Hindlimb muscle (tissue), 1 donor: ENCODE measurements at regions not wholly inside any gene's neighbourhood (a gene's known extent, or its start where the extent isn't known, plus 50 kb on each side); places are given as distances from the start of the nearest gene placed in this dataset.

Experiments used
- DNase-seq: peaks from one replicate; pipeline ENCODE4 v3.0.0-alpha.2; 2013

DNA sequence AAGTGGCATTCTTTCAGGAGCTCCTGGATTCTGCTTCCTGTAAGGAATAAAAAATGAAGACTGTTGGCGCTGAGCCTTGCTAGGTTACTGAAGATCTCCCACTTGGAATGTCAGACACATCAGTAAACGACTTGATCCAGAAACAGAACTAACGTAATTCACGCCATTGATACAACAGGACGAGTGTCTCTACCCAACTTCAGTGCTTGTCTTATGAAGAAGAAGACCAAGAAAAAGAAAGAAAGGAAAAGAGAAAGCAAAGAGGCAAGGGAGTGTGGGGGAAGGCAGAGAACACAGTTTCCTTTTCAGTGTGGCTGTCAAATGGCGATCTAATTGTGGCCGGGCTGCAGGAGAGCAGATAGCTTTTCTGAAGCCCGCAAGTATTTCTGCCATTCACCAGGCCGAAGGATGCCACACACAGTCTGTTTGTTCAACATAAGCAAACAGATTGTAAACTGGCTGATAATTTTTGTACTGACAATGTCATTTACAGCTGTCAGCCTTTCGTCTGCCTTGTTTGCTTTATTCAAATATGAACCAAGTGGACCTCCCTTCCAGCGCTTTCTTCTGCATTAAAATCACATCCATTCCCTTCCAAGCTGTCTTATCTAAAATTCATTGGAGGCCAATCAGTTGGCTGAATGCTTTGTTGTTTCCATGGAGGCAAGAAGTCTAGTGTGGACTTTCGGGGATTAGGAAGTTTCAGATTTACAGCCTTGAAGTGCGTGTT, 180.6 kb downstream of the FOXA2 start:
- no peak for DNase-seq

- DNase-seq: no peak
Measured at GRCh38 chr20:22403022-22403631, 181.2 kb downstream of the FOXA2 start.

DNA sequence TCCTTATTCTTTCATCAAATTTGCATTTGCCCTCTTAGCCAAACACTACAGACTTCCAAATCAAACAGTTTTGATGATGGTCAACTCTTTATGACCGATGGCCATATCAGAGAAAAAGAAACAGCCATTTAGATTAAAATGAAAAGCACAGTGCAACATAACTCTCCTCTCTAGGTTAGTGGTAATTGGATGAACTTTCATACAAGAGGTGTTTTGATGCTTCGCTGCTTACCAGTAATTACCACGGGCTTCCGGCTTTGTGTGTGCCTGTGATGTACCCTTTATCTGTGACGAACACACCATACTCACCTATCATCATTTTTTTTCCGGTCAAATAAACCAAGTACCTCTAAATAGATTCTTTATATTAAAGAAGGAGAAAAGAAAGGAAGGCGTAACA, 181.8 kb downstream of the FOXA2 start:
- no peak for DNase-seq

DNA sequence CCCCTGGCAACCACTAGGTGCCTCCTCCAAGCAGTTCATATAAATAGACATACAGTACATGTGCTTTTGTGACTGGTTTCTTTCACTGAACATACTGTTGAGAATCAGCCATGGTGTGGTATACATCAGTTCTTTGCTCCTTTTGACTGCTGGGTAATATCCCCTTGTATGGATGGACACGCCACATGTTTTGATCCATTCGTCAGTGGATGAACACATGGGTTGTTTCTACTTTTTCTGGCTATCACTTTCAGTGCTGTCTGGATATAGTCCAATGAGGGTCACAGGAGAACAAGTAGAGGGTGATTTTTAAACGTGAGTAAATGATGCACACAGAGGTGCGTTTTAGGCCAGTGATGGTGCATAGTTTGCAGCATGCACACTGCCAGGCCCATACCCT, 183.9 kb downstream of the FOXA2 start:
- DNase-seq: no peak

GRCh38 chr20:22394583-22394982, 189.8 kb downstream of the FOXA2 start:
- no peak for DNase-seq

DNA sequence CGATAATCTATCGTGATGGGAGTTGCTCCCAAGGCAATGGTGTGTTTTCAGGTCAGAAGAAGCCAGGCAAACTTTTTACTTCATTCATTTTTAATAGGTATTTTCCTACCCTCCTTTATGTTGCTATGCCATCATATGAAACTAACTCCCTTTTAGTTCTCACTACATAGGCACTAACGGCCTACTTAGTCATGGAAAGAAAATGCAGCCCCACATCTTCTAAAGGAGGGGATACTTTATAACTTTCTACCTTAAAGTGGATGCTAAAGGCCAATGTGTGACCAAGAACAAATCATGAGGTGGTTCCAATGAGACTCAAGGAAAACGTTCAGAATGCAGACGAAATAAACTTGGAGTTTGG, 193.8 kb downstream of the FOXA2 start:
- DNase-seq: no peak

GRCh38 chr20:22389836-22390542, 194.4 kb downstream of the FOXA2 start:
- no peak for DNase-seq

GRCh38 chr20:22387452-22387851, 196.9 kb downstream of the FOXA2 start:
- DNase-seq: no peak

- DNase-seq: no peak
Measured at GRCh38 chr20:22386306-22386623, 198.1 kb downstream of the FOXA2 start.

DNA sequence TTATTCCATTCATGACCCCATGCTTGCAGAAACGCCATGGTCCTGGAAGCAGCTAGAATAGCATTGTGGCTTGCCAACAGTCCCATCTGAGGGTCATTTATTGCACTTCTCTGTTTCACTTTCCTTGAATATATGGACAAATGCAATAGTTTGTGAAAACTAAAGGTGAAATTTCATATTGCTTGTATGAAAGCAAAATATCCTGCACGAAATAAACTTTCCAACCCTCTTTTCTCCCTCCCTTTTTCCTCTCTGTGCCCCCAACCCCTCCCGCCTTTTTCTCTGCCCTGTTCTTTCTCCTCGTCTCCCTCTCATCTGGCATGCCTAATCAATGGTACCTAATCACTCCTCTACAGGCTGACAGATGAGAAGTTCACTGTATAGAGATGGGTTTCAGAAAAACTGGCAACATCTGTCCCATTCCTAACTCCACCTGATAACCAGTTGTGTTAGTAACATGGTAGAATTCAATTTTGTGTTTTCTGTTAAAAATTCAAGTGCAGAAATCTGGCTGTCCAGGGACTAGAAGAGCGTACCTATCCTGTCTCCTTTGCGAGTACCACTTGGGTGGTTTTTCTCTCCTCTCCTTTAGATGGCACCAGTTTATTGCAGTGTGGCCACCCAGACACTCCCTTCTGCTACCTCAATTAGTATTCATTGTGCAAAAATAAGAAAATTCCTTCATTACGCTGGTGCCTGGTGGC, 198.6 kb downstream of the FOXA2 start:
- DNase-seq: no peak

DNA sequence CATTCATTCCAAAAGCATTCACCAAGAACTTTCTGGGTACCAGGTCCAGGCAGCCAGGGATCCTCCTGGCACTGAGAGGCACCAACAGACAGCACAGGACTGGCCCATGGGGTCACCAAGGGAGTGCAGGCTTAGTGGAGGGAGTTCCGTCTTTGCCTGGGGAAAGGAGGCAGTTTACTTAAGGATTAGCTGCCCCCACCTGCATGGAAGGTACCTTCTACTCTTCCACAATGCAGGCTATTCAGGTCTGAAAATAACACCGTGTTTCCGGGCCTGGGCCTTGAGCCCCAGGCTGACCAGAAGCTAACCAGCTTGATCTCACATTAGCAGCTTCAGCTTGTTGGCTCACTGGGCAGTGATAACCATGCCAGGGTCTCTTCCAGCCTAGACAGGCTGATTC, 199.4 kb downstream of the FOXA2 start:
- no peak for DNase-seq

DNA sequence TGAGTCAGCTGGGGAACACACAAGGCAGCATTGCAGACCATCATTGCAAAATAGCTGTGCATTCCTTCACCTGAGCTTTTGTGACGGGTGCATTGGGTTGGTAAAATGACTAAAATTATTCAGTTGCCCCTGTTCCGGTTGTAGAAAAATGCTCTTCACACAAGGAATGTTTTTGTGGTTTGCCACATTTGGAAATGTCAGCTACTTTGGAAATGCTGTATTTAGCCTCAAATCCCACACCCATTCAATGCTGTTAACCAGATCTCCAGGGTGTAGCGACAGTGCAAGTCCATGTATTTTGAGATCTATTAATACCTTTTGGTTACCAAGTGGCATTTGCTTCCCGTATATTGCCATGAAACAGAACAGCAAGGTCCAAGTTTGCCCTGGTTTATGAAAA, 201.2 kb downstream of the FOXA2 start:
- no peak for DNase-seq

GRCh38 chr20:22382742-22383141, 201.6 kb downstream of the FOXA2 start:
- DNase-seq: no peak

DNA sequence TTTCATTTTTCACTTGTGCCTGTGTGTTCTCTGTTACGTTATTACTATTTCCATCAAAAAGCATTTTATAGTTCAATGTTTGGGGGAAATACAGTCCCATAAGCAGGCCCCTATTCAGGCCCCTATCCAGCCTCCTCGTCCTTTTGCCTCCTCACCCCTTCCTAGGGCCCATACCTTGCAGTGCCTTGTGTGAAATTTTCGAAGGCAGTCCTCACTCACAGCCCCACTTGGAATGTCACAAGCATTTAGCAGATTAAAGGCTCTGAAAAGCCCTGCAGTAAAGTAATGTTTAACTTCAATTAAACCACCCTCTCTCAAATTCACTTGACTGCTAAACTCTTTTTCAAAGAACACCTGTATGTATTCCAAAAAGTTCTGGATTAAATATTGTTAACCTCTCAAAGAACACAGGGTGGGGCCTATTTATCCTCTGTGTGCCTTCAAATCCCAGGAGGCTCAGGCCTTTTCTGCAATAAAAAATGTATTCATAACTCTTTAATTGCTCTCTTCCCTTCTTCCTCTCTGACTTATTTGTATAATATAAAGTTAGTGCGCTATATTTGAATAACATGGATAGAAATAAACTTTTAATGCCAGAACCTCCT, 202.5 kb downstream of the FOXA2 start:
- no peak for DNase-seq

GRCh38 chr20:22379472-22379871, 204.9 kb downstream of the FOXA2 start:
- no peak for DNase-seq

- no peak for DNase-seq
Measured at GRCh38 chr20:22374678-22375590, 209.4 kb downstream of the FOXA2 start.

GRCh38 chr20:22374066-22374465, 210.3 kb downstream of the FOXA2 start:
- DNase-seq: no peak

DNA sequence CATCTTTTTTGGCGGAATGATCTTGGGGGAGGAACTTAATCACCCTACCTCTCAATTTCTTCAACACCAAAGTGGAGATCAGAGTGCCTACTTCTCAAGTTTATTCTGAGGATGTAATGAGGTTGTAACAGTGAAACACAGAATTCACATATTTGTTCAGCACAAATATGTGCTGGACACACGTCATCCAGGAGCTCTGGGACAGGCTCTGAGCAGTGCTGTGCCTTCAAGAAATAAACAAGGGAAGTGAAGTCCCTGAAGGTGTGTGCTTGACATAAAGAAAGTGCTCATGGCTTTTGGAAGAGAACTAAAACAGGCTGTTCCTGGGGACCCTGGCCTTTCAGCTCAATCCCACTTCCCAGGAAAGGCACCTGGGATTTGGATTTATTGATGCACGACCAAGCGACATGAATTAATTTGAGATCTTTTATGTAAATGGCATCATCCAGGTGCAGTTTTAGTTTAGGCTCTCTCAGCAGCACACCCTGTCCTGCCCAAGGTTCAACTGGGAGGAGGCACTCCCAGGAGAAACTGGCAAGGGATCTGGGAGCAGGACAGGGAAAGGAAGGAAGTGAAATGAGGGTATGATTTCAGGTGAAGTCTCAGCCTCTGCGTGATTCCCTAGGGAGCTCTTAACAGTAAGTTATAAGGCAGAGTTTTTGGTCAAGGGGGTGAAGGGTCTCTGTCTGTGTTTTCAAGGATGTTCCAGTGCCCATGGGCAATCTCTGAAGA, 211.0 kb downstream of the FOXA2 start:
- no peak for DNase-seq

DNA sequence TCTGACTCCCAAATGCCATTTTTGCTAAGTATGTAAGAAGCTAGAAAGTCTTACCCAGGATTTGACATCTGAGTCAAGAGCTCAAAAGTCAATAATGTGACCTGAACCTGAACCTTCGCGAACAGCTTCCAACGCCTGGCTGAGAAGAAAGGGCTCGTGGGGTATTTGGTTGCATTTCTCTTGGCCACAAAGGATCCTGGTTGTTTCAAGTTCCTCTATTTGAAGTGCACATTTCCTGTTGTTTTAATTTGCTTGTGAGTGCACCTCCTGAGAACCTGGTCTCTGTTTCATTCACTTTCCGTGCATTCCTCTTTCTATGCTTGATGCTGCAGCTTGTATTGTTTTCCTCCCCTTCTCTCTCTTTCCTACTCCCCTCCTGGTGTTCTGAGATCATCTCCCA, 212.5 kb downstream of the FOXA2 start:
- no peak for DNase-seq

DNA sequence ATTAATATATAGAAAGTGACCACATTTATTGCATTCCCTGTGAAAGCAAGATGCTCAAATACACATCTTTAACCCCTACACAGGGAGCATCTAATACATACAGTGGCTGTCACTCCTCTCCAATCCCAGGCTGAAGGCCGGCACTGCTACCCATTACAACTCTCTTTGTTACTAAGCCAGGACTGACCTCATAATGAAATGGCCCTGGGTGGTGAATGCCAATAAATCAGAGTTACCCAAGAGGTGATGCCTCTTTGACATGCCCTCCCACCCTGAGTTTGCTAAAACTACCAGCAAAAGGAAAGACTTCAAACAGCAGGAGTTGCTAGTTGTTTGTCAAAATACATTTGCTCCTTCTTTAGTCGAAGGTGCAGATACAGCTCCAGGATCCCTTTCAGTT, 214.2 kb downstream of the FOXA2 start:
- DNase-seq: no peak

DNA sequence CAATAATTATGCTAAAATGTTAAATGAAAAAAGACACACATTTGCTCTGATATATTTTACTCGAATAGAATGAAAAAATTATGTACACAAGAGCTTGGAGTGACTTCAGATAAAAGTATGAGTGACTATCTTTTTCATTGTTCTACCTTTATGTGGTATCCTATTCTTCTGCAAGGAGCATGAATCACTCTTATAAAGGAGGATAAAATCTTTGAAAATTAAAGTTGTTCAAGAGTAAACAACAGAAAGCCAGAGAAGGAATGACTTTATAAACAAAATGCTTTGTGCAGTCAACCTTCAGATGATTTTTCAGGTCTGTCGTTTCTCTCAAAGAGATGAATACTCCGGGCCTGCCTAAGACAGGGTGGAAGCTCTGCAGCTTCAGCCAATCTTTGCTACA, 215.3 kb downstream of the FOXA2 start:
- no peak for DNase-seq
